ENCODE measurements at regions not wholly inside any gene's neighbourhood (a gene's known extent, or its start where the extent isn't known, plus 50 kb on each side); places are given as distances from the start of the nearest gene placed in this dataset.

- Histone ChIP-seq H3K4me3 (no peak overlapping the region), H3K36me3 (replicated peaks; ENCODE audit: insufficient read depth, low read depth) (no peaks in the 10 kb centered on the region), H4K20me1 (ENCODE audit: insufficient read depth, poor library complexity, severe bottlenecking) (no peaks in the 10 kb centered on the region), H3K4me1 (ENCODE audit: insufficient read depth) (no peaks in the 10 kb centered on the region), H3K27me3 (no peaks in the 10 kb centered on the region), H3K9me2 (replicated peaks; ENCODE audit: insufficient read depth) (no peaks in the 10 kb centered on the region), H3K4me2 (no peak overlapping the region), H3K9me3 (ENCODE audit: low read depth) (no peaks in the 10 kb centered on the region), H3K79me2 (no peaks in the 10 kb centered on the region), H2AFZ (no peak overlapping the region), H3K27ac (no peak overlapping the region)
- no peak for DNase-seq (ENCODE audit: low spot score)
- TF ChIP-seq CTCF (IDR thresholded peaks at IDR 0.05; ENCODE audit: poor library complexity) (no peak), EZH2 (IDR thresholded peaks at IDR 0.05; ENCODE audit: borderline replicate concordance) (no peak), EZH2phosphoT487 (IDR thresholded peaks at IDR 0.05; ENCODE audit: low read depth, severe bottlenecking, unreplicated experiment) (no peak)
- 87% methylated on average over 1 of the region's 1 CpG for WGBS (ENCODE audit: low lambda C conversion rate, missing lambda C conversion rate)
These were observed 74.0 kb upstream of the KCNE2 start for GRCh38 chr21:34289856-34290255.

GRCh38 chr21:34296878-34297277 lies 66.9 kb upstream of the KCNE2 start:
- Histone ChIP-seq H3K4me2 (no peak overlapping the region), H3K36me3 (replicated peaks; ENCODE audit: insufficient read depth, low read depth) (no peaks in the 10 kb centered on the region), H3K27me3 (no peaks in the 10 kb centered on the region), H2AFZ (no peak overlapping the region), H3K9me2 (replicated peaks; ENCODE audit: insufficient read depth) (no peaks in the 10 kb centered on the region), H3K27ac (no peak overlapping the region), H4K20me1 (ENCODE audit: insufficient read depth, poor library complexity, severe bottlenecking) (no peaks in the 10 kb centered on the region), H3K9me3 (ENCODE audit: low read depth) (no peaks in the 10 kb centered on the region), H3K79me2 (no peaks in the 10 kb centered on the region), H3K4me1 (ENCODE audit: insufficient read depth) (no peaks in the 10 kb centered on the region), H3K4me3 (no peak overlapping the region)
- DNase-seq (ENCODE audit: low spot score): no peak
- TF ChIP-seq CTCF (IDR thresholded peaks at IDR 0.05; ENCODE audit: poor library complexity) (no peak), EZH2 (IDR thresholded peaks at IDR 0.05; ENCODE audit: borderline replicate concordance) (no peak), EZH2phosphoT487 (IDR thresholded peaks at IDR 0.05; ENCODE audit: low read depth, severe bottlenecking, unreplicated experiment) (no peak)
- 85% methylated on average over 2 of the region's 2 CpGs for WGBS (ENCODE audit: low lambda C conversion rate, missing lambda C conversion rate)

GRCh38 chr21:34298534-34299167 lies 65.2 kb upstream of the KCNE2 start:
- H3K27me3 ChIP-seq: no peaks in the 10 kb centered on the region
- no peak for DNase-seq (ENCODE audit: low spot score)
- no peaks in the 10 kb centered on the region for H3K4me1 ChIP-seq (ENCODE audit: insufficient read depth)
- no peak overlapping the region for H3K4me2 ChIP-seq
- no peak overlapping the region for H2AFZ ChIP-seq
- no peak overlapping the region for H3K4me3 ChIP-seq
- no peak overlapping the region for H3K27ac ChIP-seq
- no peaks in the 10 kb centered on the region for H3K9me3 ChIP-seq (ENCODE audit: low read depth)
- WGBS (ENCODE audit: low lambda C conversion rate, missing lambda C conversion rate): 90% methylated on average over 3 of the region's 3 CpGs
- TF ChIP-seq EZH2phosphoT487 (IDR thresholded peaks at IDR 0.05; ENCODE audit: low read depth, severe bottlenecking, unreplicated experiment): no peak
- TF ChIP-seq EZH2 (IDR thresholded peaks at IDR 0.05; ENCODE audit: borderline replicate concordance): no peak
- no peak for TF ChIP-seq CTCF (IDR thresholded peaks at IDR 0.05; ENCODE audit: poor library complexity)
- no peaks in the 10 kb centered on the region for H3K36me3 ChIP-seq (replicated peaks; ENCODE audit: insufficient read depth, low read depth)
- no peaks in the 10 kb centered on the region for H3K9me2 ChIP-seq (replicated peaks; ENCODE audit: insufficient read depth)
- H4K20me1 ChIP-seq (ENCODE audit: insufficient read depth, poor library complexity, severe bottlenecking): no peaks in the 10 kb centered on the region
- no peaks in the 10 kb centered on the region for H3K79me2 ChIP-seq

Data from hepatocyte (in vitro differentiated cells).